Sigmoid colon (tissue), 3 donors: ENCODE measurements at regions not wholly inside any gene's neighbourhood (a gene's known extent, or its start where the extent isn't known, plus 50 kb on each side); places are given as distances from the start of the nearest gene placed in this dataset.

Source experiments
- POLR2A ChIP-seq, 2 donors: fragments of 450-650 bp; IDR thresholded peaks; one replicate each; pipeline ENCODE4 v1.6.1; 2016; ENCODE audit warnings: antibody characterized with exemption in 2 of 2, mild to moderate bottlenecking in 2 of 2, moderate library complexity in 2 of 2
- TF ChIP-seq, protein P1 (sequence below), 4 experiments: fragments of 450-650 bp in 3 of 4; fragments of 200-600 bp in 1 of 4; IDR thresholded peaks; one replicate each; pipeline ENCODE4 v1.5.1; 2016 to 2019; ENCODE audit warnings: antibody characterized with exemption in 4 of 4, mild to moderate bottlenecking in 3 of 4, moderate library complexity in 2 of 4

- TF ChIP-seq POLR2A (IDR thresholded peaks at IDR 0.05), result no peak
- TF ChIP-seq, protein P1, sequence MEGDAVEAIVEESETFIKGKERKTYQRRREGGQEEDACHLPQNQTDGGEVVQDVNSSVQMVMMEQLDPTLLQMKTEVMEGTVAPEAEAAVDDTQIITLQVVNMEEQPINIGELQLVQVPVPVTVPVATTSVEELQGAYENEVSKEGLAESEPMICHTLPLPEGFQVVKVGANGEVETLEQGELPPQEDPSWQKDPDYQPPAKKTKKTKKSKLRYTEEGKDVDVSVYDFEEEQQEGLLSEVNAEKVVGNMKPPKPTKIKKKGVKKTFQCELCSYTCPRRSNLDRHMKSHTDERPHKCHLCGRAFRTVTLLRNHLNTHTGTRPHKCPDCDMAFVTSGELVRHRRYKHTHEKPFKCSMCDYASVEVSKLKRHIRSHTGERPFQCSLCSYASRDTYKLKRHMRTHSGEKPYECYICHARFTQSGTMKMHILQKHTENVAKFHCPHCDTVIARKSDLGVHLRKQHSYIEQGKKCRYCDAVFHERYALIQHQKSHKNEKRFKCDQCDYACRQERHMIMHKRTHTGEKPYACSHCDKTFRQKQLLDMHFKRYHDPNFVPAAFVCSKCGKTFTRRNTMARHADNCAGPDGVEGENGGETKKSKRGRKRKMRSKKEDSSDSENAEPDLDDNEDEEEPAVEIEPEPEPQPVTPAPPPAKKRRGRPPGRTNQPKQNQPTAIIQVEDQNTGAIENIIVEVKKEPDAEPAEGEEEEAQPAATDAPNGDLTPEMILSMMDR (IDR thresholded peaks at IDR 0.05), result no peak
These were observed 138.3 kb upstream of the PALS2 start for GRCh38 chr7:24434972-24435371.
